GM12892 (cell line): ENCODE measurements at regions not wholly inside any gene's neighbourhood (a gene's known extent, or its start where the extent isn't known, plus 50 kb on each side); places are given as distances from the start of the nearest gene placed in this dataset.

ENCODE experiments used
- POLR2A ChIP-seq: IDR thresholded peaks from 2 replicates; pipeline ENCODE4 v1.6.1; 2011; ENCODE audit warnings: low read depth, low read length, control low read depth
- POLR2AphosphoS5 ChIP-seq: IDR thresholded peaks from 2 replicates; pipeline ENCODE4 v1.6.1; 2011; ENCODE audit warnings: low read depth, low read length, control low read depth
- TAF1 ChIP-seq: IDR thresholded peaks from 2 replicates; pipeline ENCODE4 v1.6.1; 2011; ENCODE audit warnings: low read depth, mild to moderate bottlenecking, control low read depth, low read length, borderline replicate concordance

- TF ChIP-seq POLR2AphosphoS5 (no peak), POLR2A (no peak), TAF1 (no peak)
These were observed 89.0 kb downstream of the MIS18A start for GRCh38 chr21:32189688-32190483.
